SIG-M5 treated with dmso at 0.1 percent for 504 hours (cell line): ENCODE measurements at regions not wholly inside any gene's neighbourhood (a gene's known extent, or its start where the extent isn't known, plus 50 kb on each side); places are given as distances from the start of the nearest gene placed in this dataset.

Experiments
- DNase-seq: peaks from one replicate; lab custom pipeline; 2025; ENCODE audit not compliant: unreplicated experiment; lab: John Stamatoyannopoulos, UW

- DNase-seq = no peak
Measured at GRCh38 chr1:60411591-60411990, 338.0 kb upstream of the C1orf87 start.

- DNase-seq = no peak
Measured at GRCh38 chr1:60402816-60403215, 329.2 kb upstream of the C1orf87 start.

DNA sequence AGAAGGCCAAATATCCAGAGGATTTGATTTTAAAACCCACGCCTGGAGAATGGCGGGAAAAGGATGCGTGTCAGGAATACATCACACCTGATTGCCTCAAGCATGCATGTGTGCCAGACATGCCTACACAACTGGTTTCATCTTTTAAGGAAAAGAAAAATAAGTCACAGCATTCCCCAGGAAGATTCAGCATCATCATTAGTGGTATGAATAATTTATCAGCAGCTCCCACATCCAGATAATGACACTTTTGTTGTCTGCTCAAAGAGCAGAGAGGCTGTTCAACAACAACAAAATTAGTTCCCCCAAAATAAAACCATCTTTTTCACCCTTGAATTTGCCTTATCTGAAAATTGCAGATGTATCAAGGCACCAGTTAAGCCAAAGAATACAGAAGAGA lies 328.6 kb upstream of the C1orf87 start:
- no peak for DNase-seq

- DNase-seq = peak; percentile 60
Measured at GRCh38 chr1:60394436-60394835, 320.9 kb upstream of the C1orf87 start.

- no peak for DNase-seq
Measured at GRCh38 chr1:60390593-60391282, 317.2 kb upstream of the C1orf87 start.

GRCh38 chr1:60388092-60388987 lies 314.8 kb upstream of the C1orf87 start:
- no peak for DNase-seq

DNA sequence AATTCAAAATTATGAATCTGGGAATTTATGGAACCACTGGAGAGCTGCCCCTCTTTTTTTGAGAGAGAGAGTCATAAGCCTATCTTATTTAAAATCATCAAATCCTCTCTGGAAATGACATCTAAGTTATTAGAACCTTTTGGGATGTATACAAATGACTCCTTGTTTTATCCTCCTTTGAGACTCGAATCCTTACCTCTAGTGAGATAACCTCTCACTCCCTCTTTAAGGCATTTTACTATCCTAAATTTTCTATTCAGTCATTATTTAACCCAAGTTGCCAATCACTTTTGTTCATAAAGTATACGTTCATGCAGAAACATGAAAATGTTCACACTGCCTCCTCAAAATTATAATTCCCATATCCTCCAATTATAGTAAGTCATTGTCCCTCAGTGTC lies 313.6 kb upstream of the C1orf87 start:
- no peak for DNase-seq

- DNase-seq = no peak
Measured at GRCh38 chr1:60386249-60386648, 312.7 kb upstream of the C1orf87 start.

- no peak for DNase-seq
Measured at GRCh38 chr1:60376196-60376595, 302.6 kb upstream of the C1orf87 start.

GRCh38 chr1:60374537-60374936 lies 301.0 kb upstream of the C1orf87 start:
- no peak for DNase-seq

DNA sequence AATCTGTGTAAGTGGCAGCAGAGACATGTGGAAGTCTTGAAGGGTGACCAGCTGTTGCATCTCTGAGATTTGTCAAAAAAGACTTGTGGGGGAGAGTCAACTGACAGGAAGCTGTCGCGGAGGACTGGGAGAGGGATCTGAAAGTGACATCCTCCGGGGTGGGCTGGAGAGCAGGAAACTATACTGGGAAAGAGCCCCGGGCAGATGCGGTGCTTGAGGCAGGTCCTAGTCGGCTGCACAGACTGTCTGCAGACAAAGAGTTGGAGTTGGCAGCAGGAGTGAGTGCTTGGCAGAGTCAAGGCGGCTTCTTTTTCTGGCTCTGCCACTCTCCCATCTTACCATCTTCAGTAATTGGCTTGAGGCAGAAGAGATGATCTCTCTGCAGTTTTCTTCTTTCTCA lies 294.0 kb upstream of the C1orf87 start:
- DNase-seq = no peak

DNA sequence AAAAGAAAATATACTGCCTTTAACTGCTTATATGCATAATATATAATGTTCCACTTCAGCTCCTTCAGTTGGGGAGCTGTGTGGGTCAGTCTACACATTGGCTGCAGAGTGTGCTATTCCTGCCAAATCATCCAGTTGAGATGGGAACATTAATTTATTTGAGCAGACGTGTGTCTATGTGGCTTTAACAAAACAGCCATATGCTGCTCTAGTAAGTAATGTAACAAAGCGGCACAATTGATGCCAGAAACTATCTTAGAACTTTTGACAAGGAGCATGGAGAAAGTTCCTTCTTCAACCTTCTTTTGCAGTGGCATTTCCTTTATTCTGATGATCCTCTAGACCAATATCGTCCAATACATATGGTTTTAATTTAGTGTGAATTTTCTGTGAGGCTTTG lies 285.9 kb upstream of the C1orf87 start:
- no peak for DNase-seq

DNA sequence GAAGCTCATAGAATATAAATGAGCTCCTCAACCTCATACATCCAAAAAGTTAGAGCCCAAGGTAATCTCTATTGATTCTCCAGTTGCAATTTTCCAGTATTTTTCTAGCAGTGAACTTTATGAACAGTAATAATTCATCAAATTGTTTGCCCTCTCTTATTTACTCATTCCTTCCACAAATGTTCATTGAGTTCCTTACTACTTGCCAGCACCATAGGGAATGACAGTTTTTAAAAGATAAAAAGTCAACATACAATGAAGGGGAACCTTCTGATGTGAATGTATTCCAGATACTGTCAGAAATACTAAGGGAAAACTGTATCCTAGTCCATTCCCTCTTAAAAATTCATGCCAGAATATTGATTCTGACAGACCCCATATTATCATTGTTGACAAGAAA lies 277.0 kb upstream of the C1orf87 start:
- no peak for DNase-seq

DNA sequence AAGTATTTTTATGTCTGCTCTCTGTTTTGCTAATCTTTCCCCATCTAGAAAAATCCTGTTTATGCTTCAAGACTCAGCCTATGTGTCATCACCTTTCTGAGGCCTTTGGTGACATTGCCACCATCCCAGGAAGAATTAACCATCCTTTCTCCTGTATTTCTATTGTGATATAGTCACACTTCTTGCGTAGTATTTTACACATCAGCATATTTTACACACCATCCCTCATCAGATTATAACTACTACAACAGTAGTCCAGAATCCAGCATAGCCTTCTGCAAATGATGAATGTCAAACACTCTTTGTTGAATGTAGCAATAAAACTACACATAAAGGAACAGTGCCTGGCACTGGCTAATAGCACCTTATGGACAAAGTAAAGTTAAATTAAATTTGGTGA lies 275.3 kb upstream of the C1orf87 start:
- DNase-seq = no peak

- DNase-seq = no peak
Measured at GRCh38 chr1:60345621-60346020, 272.1 kb upstream of the C1orf87 start.

DNA sequence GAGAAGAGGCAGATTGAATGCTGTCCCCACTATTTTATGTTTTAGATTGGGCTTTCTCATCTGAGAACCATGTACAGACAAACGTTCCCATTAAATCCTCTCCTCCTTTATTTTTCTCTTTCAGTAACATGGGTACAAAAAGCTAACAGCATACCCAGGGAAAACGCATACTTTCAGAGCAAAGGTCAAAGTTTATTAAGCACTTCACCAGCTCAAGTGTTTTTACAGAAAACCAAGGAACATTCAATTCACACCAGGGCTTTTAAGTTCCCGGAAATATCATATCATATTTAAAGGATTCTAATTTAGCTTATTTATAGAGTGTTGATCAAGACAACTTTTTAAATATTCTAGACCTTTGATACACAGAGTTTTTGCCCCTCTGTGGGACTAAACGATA lies 271.5 kb upstream of the C1orf87 start:
- no peak for DNase-seq

- DNase-seq = no peak
Measured at GRCh38 chr1:60343736-60344135, 270.2 kb upstream of the C1orf87 start.

DNA sequence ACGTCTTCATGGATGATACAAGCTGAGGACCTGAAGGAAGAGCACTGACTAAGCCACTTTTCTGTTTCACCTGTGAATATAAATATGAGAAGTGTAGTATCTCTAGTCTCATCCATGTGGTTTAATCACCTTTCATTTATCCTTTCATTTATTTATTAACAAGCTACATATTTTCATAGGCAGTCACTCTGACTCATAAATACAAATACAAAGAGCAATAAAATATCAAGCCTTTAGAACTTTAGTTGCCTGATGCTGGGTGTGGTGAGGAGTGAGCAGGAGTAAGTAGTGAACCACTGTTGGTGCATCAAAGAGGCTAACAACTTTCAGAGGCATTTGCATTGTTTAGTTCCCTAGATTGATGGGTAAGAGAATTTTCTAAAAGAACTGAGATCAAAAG lies 269.0 kb upstream of the C1orf87 start:
- no peak for DNase-seq

- DNase-seq = no peak
Measured at GRCh38 chr1:60341274-60341673, 267.7 kb upstream of the C1orf87 start.

DNA sequence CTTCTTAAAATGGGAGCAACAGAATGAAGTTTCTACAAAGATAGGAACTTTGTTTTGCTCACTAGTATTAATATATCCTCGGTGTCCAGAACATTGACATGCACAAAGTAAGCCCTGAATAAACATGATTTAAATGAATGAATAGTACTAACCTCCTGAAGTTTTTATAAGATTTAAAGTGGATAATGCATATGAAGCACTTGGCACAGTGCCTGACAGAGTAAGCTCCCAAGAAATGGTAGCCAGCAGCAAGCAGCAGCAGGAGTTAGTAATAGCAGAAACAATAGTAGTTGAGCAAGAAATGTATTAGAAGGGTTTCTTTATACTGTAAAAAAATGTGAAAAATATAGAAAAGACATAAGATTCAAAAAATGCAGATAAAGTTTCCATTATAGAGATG lies 258.1 kb upstream of the C1orf87 start:
- DNase-seq = no peak

GRCh38 chr1:60329651-60330050 lies 256.1 kb upstream of the C1orf87 start:
- no peak for DNase-seq

DNA sequence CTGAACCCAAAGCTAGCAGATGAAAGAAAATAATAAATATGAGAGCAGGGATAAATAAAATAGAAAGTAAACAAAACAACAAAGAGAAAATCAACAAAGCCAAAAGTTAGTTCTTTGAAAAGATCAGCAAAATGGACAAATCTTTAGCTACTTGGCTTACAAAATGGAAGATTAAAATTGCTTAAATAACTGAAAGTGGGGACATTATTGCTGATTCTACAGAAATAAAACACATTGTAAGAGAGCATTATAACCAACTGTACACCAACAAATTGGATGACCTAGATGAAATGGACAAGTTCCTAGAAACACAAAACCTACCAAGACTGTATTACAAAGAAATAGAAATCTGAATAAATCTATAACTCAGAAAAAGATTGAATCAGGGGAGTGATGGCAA lies 238.3 kb upstream of the C1orf87 start:
- no peak for DNase-seq

- DNase-seq = no peak
Measured at GRCh38 chr1:60299581-60299980, 226.0 kb upstream of the C1orf87 start.
